Activated CD4-positive, alpha-beta T cell treated with anti-CD3 and anti-CD28 coated beads, Interleukin-2, Interleukin-6, amounts not matched to agents 100 ng/mL and 50 ng/mL, durations not matched to agents 16 hours and 8 hours (primary cell): ENCODE measurements at regions not wholly inside any gene's neighbourhood (a gene's known extent, or its start where the extent isn't known, plus 50 kb on each side); places are given as distances from the start of the nearest gene placed in this dataset.

Source experiments
- DNase-seq: peaks from one replicate; pipeline ENCODE4 v3.0.0-alpha.2; 2020

DNA sequence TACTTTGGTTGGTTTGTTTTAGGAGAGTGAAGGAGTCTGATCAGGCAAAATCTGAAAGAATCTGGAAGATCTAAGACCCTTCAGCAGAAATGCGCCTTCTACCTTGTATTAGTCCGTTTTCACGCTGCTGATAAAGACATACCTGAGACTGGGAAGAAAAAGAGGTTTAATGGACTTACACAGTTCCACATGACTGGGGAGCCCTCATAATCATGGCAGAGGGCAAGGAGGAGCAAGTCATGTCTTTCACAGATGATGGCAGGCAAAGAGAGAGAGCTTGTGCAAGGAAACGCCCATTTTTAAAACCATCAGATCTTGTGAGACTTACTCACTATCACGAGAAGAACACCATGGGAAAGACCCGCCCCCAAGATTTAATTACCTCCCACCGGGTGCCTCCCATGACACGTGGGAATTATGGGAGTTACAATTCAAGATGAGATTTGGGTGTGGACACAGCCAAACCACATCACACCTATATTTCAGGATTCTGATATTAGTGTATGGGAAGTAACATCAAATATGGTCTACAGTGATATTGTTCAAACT is 99.3 kb downstream of the GLUL start:
- DNase-seq: no peak

- DNase-seq: no peak
Observed at GRCh38 chr1:182291584-182292192, 99.9 kb downstream of the GLUL start.

- DNase-seq: no peak
Observed at GRCh38 chr1:182288749-182289604, 102.6 kb downstream of the GLUL start.

- no peak for DNase-seq
Observed at GRCh38 chr1:182286761-182287160, 104.8 kb downstream of the GLUL start.

- DNase-seq: no peak
Observed at GRCh38 chr1:182283746-182284544, 107.6 kb downstream of the GLUL start.

DNA sequence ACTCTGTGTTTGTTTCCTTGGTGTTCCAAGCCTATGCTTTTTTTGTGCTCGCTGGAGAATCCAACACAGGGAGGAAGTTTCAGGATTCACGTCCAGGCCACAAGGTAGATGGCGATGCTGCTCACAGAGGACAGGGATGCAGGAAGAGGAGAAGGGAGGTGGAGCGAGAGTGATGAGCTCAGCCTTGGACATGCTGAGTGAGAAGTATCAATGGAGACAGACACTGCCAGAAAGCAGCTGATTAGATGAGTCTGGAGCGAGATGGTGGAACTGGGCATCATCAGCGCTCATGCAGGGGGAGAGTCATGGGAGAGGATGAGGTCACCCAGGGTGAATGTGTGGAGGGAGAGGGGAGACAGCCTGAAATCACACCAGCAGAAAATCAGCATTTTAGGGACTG is 110.0 kb downstream of the GLUL start:
- no peak for DNase-seq

DNA sequence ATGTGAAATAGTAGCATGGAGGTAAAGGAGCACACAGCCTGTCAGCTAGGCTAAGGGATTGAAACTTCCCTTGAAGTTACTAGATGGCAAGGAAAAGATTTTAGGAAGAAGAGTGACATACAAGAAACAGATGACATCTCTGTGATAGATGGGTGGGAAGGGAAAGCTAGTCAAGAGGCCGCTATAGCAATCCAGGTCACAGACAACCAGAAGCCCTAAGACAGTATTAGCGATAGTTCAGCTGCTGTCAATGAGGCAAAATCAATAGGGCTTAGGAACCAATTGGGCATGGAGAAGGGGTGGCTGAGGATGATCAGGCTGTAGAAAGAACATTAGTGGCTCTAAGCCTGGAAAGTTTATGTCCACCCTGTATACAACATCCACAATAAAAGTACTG is 111.1 kb downstream of the GLUL start:
- DNase-seq: no peak

DNA sequence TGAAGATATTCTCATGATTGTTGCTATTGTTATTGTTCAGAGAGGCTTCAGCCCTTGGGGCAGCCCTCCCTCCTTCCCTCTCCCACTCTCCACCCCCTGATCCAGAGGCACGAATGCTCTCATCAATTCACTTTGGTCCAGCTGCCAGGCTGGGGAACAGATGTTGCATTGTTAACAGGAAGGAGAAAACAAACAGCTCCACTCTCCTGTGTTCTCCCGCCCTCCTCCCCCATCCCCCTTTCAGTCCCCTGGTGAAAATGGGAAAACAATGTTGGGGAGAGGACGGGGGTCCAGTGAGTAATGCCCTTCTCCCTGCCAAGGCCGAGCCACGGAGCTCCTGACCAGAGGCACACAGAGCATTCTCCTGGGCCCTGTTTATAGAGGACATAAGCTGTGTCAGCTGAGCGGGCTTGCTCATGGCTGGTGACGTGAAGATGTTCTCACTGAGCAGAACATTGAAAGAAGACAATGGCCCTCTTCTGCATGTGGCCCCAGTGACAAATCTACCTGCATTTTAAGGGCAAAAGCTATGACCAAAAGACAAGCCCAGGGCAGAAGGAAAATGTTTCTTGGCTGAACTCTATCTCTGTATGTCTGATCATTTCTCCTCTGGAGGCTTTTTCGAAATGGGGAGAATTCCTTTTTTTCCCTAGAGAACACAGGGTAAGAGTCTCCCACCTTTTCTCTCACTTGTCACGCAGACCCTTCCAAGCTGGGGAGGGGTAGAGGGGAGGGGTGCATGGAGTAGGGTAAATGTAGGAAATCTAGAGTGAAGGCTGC is 111.7 kb downstream of the GLUL start:
- DNase-seq: no peak

GRCh38 chr1:182279302-182279701 is 112.3 kb downstream of the GLUL start:
- DNase-seq: no peak

DNA sequence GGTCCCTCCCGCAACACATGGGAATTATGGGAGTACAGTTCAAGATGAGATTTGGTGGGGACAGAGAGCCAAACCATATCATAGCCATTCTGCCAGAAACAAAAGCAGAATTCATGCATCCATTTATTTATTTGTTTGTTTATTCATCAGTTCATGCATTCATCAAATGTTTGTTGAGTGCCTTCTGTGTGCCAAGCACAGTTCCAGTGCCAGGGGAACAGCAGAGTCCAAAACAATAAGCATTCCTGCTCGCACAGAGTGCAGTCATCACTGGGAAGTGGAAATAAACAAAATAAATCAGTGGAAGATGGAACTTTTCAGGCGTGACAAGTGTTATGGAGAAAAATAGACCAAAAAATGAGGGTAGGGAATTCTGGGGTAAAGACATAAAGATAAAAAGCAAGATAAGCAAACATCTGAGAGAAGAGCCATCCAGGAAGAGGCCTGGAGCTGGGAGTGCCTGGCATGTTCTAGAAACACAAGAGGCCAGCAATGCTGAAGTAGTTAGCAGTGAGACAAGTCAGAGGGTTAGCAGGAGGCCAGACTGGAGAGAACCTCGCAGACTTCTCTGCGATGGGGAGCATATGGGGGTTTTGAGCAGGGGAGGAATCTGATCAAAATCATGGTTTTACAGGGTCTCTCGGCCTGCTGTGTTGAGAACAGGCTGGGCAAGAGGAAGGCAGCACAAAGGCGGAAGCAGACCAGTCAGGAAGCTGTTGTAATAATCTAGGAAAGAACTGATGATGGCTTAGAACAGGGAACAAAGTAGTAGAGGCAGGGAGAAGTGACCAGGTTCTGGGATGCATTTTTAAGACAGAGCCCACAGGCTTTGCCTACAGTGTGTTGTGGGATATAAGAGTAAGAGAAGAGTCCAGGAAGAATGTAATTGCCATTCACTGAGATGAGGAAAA is 113.2 kb downstream of the GLUL start:
- no peak for DNase-seq

DNA sequence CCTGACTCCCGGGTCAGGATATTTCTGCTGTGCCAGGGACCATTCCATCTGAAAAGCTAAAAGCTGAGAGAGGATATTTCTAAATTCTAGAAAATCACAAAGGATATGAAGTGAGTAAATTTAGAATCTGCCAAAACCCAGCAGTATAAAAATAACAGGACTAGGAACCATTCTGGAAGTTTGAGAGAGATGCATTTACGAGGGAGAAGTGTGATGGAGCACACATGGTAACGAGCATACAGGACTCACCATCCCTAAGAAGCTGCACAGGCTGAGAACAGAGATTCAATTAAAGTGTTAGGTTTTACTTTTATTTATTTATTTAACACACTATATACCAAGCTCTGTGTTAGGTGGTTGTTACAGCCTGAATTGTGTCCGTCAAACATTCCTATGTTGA is 116.3 kb downstream of the GLUL start:
- DNase-seq: no peak

DNA sequence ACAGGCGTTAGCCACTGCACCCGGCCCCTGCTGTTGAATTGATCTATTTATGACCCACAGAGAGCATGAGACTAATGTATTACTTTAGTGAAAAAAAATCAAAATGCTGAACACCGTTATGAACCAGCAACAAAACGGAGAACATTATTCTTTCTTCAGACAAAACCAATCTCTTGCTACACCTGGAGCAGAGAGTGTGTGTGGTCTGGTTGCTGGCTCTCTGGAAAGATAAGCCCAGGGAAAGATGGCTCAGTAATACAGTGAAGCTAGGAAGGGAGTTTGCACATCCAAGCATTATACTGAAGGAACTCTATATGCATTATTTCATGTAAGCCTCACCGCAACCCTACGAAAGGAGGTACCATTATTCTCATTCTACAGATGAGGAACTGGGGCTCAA is 117.0 kb downstream of the GLUL start:
- no peak for DNase-seq

GRCh38 chr1:182270731-182271130 is 120.9 kb downstream of the GLUL start:
- no peak for DNase-seq

DNA sequence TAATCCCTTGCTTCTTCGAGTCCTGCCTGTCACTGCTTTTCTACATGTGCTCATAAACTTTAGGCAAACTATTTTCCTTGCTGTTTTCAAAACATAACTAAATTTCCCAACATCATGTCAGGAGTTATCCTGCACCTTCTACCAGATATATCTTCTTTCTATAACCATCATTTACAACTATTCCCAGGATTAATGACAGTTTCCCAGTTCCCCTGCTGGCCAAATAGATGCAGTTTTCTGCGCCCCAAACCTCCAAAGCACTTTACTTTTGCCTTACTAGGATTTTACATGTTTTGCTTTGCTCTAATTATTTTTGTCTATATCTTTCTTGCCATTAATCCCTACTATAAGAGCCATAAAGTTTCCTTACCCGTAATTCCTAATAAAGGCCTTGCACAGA is 122.5 kb downstream of the GLUL start:
- DNase-seq: no peak

GRCh38 chr1:182268669-182269068 is 122.9 kb downstream of the GLUL start:
- no peak for DNase-seq

GRCh38 chr1:182264185-182264584 is 127.4 kb downstream of the GLUL start:
- no peak for DNase-seq

DNA sequence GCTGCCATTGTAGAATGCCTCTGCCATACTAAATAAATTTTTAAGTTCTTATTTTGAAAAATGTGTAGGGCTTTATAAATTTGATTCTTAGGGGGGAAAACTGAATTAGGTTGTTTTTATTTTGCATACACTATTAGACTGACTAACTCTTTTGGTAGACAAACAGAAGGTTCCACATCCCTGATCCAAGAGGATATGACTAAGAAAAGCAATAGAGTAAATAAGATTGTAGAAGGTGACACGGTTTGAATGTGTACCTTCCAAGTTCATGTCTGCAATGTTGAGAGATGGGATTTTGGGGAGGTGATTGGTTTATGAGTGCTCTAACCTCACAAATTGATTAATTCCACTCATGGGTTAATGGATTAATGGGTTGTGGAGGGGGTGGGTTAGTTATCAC is 127.9 kb downstream of the GLUL start:
- DNase-seq: no peak

GRCh38 chr1:182262425-182262824 is 129.2 kb downstream of the GLUL start:
- DNase-seq: no peak

GRCh38 chr1:182261655-182262054 is 129.9 kb downstream of the GLUL start:
- DNase-seq: no peak

DNA sequence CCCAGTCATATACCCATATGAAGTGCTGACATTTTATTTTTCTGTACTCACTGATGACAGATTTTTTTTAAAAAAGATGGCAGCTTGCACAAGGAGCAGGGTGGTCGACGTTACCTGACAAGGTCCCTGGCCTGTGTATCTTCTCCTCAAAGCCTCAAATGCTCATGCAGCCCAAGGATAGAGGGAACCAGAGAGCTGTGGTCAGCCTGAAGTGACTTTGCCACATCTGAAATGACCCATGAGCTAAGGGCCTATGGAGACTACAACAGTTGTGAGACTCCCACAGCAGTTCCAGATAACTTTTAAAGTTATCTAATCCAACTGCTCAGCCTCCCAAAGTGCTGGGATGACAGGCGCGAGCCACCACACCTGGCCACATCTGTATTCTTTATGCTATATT is 131.1 kb downstream of the GLUL start:
- no peak for DNase-seq

DNA sequence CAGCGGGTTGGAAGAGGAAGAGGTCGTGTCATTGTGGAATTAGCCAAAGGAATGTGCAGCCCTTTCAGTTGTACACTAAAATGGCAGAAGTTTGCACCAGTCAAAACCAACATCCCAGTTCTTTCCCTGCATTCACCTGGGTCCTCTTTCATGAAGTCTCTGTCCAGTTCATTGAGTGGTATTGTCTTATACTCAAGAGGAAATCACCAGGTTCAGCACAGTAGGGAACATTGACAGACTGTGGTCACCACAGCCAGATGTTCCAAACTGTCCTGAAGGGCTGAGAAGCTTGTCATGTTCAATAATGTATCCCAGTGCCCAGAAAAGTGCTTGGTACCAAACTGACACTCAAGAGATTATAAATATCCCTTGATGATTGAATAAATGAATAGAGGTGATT is 131.6 kb downstream of the GLUL start:
- DNase-seq: no peak
